ENCODE measurements at regions not wholly inside any gene's neighbourhood (a gene's known extent, or its start where the extent isn't known, plus 50 kb on each side); places are given as distances from the start of the nearest gene placed in this dataset.
"Not testable (repeated sequence)": the region's sequence is repeated elsewhere in the genome, so short reads cannot be mapped to it uniquely, and the experiment has no call there.

GRCh38 chr10:61580608-61581007, 82.1 kb upstream of the CABCOCO1 start:
- H3K9ac ChIP-seq (ENCODE audit: insufficient read depth, low read length) = no peak overlapping the region
- no peaks in the 10 kb centered on the region for H4K20me1 ChIP-seq (ENCODE audit: control insufficient read depth, extremely low read depth, insufficient read depth, low read length)
- DNase-seq (ENCODE audit: low read depth in 2 of 2) = no peak
- H3K4me3 ChIP-seq (replicated peaks in 1 of 4; ENCODE audit: control extremely low read depth in 1 of 4, insufficient read depth in 1 of 4, low read depth in 3 of 4, low read length in 4 of 4) = no peak overlapping the region
- H3K9me3 ChIP-seq (ENCODE audit: control insufficient read depth, insufficient read depth, low read depth, low read length) = no peaks in the 10 kb centered on the region
- H3K27me3 ChIP-seq (ENCODE audit: control insufficient read depth, insufficient read depth, low read length) = no peaks in the 10 kb centered on the region
- H3K4me2 ChIP-seq (ENCODE audit: extremely low read depth, insufficient read depth, low read length) = no peak overlapping the region
- H3K4me1 ChIP-seq (ENCODE audit: control insufficient read depth, extremely low read depth, insufficient read depth, low read length) = no peaks in the 10 kb centered on the region
- no peaks in the 10 kb centered on the region for H3K79me2 ChIP-seq (ENCODE audit: control insufficient read depth, insufficient read depth, low read length)
- no peak for TF ChIP-seq EZH2 (IDR thresholded peaks at IDR 0.05; ENCODE audit: low read length, missing control alignments)
- TF ChIP-seq CTCF (conservative IDR thresholded peaks at IDR 0.05 in 1 of 2, IDR thresholded peaks at IDR 0.05 in 1 of 2; ENCODE audit: low read depth in 1 of 2, low read length in 2 of 2) = no peak
- no peaks in the 10 kb centered on the region for H3K36me3 ChIP-seq (ENCODE audit: control insufficient read depth, insufficient read depth, low read length)
- H3K27ac ChIP-seq (ENCODE audit: insufficient read depth, low read length) = no peak overlapping the region
- H2AFZ ChIP-seq (ENCODE audit: low read length) = no peak overlapping the region

GRCh38 chr10:61570204-61570603, 92.5 kb upstream of the CABCOCO1 start:
- not testable (repeated sequence) for H3K79me2 ChIP-seq (ENCODE audit: control insufficient read depth, insufficient read depth, low read length); H4K20me1 ChIP-seq (ENCODE audit: control insufficient read depth, extremely low read depth, insufficient read depth, low read length); H3K4me1 ChIP-seq (ENCODE audit: control insufficient read depth, extremely low read depth, insufficient read depth, low read length); H3K36me3 ChIP-seq (ENCODE audit: control insufficient read depth, insufficient read depth, low read length); H3K4me2 ChIP-seq (ENCODE audit: extremely low read depth, insufficient read depth, low read length); H3K4me3 ChIP-seq (replicated peaks in 1 of 4; ENCODE audit: control extremely low read depth in 1 of 4, insufficient read depth in 1 of 4, low read depth in 3 of 4, low read length in 4 of 4); H3K27me3 ChIP-seq (ENCODE audit: control insufficient read depth, insufficient read depth, low read length); H2AFZ ChIP-seq (ENCODE audit: low read length); H3K9me3 ChIP-seq (ENCODE audit: control insufficient read depth, insufficient read depth, low read depth, low read length); H3K9ac ChIP-seq (ENCODE audit: insufficient read depth, low read length); H3K27ac ChIP-seq (ENCODE audit: insufficient read depth, low read length); DNase-seq (ENCODE audit: low read depth in 2 of 2)

GRCh38 chr10:61567729-61568128, 95.0 kb upstream of the CABCOCO1 start:
- no peak overlapping the region for H2AFZ ChIP-seq (ENCODE audit: low read length)
- no peak overlapping the region for H3K4me2 ChIP-seq (ENCODE audit: extremely low read depth, insufficient read depth, low read length)
- no peak overlapping the region for H3K4me3 ChIP-seq (replicated peaks in 1 of 4; ENCODE audit: control extremely low read depth in 1 of 4, insufficient read depth in 1 of 4, low read depth in 3 of 4, low read length in 4 of 4)
- H4K20me1 ChIP-seq (ENCODE audit: control insufficient read depth, extremely low read depth, insufficient read depth, low read length) = no peaks in the 10 kb centered on the region
- TF ChIP-seq EZH2 (IDR thresholded peaks at IDR 0.05; ENCODE audit: low read length, missing control alignments) (no peak), CTCF (conservative IDR thresholded peaks at IDR 0.05 in 1 of 2, IDR thresholded peaks at IDR 0.05 in 1 of 2; ENCODE audit: low read depth in 1 of 2, low read length in 2 of 2) (no peak)
- H3K36me3 ChIP-seq (ENCODE audit: control insufficient read depth, insufficient read depth, low read length) = no peaks in the 10 kb centered on the region
- H3K9me3 ChIP-seq (ENCODE audit: control insufficient read depth, insufficient read depth, low read depth, low read length) = no peaks in the 10 kb centered on the region
- DNase-seq (ENCODE audit: low read depth in 2 of 2) = no peak
- H3K4me1 ChIP-seq (ENCODE audit: control insufficient read depth, extremely low read depth, insufficient read depth, low read length) = no peaks in the 10 kb centered on the region
- no peak overlapping the region for H3K9ac ChIP-seq (ENCODE audit: insufficient read depth, low read length)
- H3K79me2 ChIP-seq (ENCODE audit: control insufficient read depth, insufficient read depth, low read length) = no peaks in the 10 kb centered on the region
- no peak overlapping the region for H3K27ac ChIP-seq (ENCODE audit: insufficient read depth, low read length)
- no peaks in the 10 kb centered on the region for H3K27me3 ChIP-seq (ENCODE audit: control insufficient read depth, insufficient read depth, low read length)
